ENCODE measurements at regions not wholly inside any gene's neighbourhood (a gene's known extent, or its start where the extent isn't known, plus 50 kb on each side); places are given as distances from the start of the nearest gene placed in this dataset.

DNA sequence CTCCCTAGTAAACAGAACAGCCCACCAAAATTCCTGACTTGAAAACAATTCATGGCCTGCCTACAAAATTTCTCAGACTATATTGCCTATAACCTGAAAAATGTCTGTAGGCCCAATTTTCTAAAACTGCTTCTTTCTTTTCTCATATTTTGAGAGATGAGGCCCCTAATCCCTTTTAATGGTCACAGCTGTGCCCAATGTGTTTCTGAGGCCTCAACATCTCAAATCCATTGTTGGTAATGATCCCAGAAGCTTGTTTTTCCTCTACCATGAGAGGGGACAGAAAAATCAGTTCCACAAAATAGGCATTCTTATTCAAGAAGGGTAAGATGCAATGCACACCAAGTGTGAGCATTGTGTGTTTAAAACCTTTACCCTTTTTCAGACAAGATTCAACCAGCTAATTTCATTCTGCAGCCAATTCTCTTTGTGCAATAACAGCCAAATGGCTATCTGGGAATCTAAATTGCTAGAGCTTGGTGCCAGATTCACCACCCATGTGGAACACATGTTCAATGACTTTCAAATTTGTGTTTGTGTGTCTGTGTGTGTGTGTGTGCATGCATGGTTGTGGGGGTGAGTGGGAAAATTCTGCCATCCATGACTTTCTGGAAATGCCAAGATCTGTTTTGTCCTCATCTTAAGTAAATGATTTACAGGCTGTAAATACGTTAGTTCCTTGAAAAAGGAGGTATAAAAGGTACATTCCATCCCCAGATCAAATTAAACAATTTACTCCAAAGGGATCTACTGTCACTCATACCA lies 319.5 kb downstream of the TNS1 start:
- no peak for TF ChIP-seq POLR2A (IDR thresholded peaks at IDR 0.05; ENCODE audit: extremely low read depth, insufficient read length)
- TF ChIP-seq MYC (IDR thresholded peaks at IDR 0.05; ENCODE audit: low read depth, low read length): no peak
- TF ChIP-seq, protein P1, sequence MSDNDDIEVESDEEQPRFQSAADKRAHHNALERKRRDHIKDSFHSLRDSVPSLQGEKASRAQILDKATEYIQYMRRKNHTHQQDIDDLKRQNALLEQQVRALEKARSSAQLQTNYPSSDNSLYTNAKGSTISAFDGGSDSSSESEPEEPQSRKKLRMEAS (IDR thresholded peaks at IDR 0.05; ENCODE audit: low read depth, low read length): no peak
- TF ChIP-seq, protein P2, sequence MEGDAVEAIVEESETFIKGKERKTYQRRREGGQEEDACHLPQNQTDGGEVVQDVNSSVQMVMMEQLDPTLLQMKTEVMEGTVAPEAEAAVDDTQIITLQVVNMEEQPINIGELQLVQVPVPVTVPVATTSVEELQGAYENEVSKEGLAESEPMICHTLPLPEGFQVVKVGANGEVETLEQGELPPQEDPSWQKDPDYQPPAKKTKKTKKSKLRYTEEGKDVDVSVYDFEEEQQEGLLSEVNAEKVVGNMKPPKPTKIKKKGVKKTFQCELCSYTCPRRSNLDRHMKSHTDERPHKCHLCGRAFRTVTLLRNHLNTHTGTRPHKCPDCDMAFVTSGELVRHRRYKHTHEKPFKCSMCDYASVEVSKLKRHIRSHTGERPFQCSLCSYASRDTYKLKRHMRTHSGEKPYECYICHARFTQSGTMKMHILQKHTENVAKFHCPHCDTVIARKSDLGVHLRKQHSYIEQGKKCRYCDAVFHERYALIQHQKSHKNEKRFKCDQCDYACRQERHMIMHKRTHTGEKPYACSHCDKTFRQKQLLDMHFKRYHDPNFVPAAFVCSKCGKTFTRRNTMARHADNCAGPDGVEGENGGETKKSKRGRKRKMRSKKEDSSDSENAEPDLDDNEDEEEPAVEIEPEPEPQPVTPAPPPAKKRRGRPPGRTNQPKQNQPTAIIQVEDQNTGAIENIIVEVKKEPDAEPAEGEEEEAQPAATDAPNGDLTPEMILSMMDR (IDR thresholded peaks at IDR 0.05; ENCODE audit: low read depth, low read length): no peak
- DNase-seq (ENCODE audit: low read depth): no peak
- no peak overlapping the region for H3K4me3 ChIP-seq (ENCODE audit: low read depth, low read length)

DNA sequence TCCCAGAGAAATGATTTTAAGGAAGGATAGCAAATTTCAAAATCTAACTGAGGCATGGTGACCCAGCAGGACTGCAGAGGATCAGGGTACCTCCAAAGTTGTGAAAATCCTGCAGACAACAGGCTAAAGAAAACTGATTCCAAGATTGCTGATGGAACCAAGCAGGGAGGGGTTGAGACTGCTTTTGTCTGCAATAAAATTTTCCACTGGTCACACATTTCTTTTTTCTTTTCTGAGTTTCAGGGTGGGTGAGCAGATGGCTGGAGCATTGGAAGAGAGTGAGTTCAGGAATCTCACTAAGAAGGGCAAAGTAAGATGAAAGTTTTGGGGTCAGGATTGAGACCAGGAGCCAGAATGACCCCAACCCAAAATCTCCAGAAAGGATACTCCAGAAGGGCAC lies 321.0 kb downstream of the TNS1 start:
- H3K4me3 ChIP-seq (ENCODE audit: low read depth, low read length): no peak overlapping the region
- DNase-seq (ENCODE audit: low read depth): no peak
- no peak for TF ChIP-seq MYC (IDR thresholded peaks at IDR 0.05; ENCODE audit: low read depth, low read length)
- TF ChIP-seq, protein P2 (IDR thresholded peaks at IDR 0.05; ENCODE audit: low read depth, low read length): no peak
- no peak for TF ChIP-seq POLR2A (IDR thresholded peaks at IDR 0.05; ENCODE audit: extremely low read depth, insufficient read length)
- TF ChIP-seq, protein P1 (IDR thresholded peaks at IDR 0.05; ENCODE audit: low read depth, low read length): no peak

DNA sequence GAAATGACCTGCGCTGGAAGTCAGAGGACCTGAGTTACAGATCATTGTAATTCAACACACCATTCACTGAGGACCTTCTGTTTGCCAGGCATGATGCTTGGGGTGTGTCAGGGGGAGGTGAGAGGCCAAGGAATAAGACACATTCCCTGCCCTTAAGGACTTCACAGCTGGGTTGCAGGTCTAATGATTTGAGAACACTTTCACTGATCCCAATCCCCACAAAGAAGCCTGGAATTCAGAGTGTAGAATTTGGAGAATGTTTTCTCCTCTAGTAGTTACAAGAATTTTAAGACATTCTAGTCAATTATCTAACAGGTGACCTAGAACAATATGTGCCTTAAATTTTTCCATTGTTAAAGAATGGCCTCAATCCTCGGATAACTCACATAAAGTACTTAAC lies 322.4 kb downstream of the TNS1 start:
- no peak for TF ChIP-seq MYC (IDR thresholded peaks at IDR 0.05; ENCODE audit: low read depth, low read length)
- TF ChIP-seq, protein P2 (IDR thresholded peaks at IDR 0.05; ENCODE audit: low read depth, low read length): no peak
- TF ChIP-seq, protein P1 (IDR thresholded peaks at IDR 0.05; ENCODE audit: low read depth, low read length): no peak
- no peak for TF ChIP-seq POLR2A (IDR thresholded peaks at IDR 0.05; ENCODE audit: extremely low read depth, insufficient read length)
- no peak overlapping the region for H3K4me3 ChIP-seq (ENCODE audit: low read depth, low read length)
- DNase-seq (ENCODE audit: low read depth): no peak

DNA sequence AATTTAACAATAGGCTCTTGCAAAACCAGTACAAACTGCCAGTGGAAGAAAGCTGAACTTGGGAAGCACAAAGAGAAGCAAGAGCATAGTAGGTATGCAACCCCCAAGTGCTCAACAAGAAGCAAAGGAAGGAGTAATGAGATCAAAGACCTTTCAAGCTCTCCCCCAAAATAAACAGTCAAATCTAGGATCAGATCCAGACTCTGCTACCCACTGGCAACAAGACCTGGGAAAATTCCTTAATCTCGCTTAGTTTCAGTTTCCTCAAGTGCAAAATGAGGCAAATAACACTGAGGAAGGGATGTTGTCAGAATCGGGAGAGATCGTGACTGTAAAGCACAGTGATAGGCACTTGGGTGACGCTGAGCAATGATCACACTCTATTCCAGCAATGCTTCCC lies 329.2 kb downstream of the TNS1 start:
- H3K4me3 ChIP-seq (ENCODE audit: low read depth, low read length): no peak overlapping the region
- DNase-seq (ENCODE audit: low read depth): no peak
- TF ChIP-seq, protein P1 (IDR thresholded peaks at IDR 0.05; ENCODE audit: low read depth, low read length): no peak
- TF ChIP-seq POLR2A (IDR thresholded peaks at IDR 0.05; ENCODE audit: extremely low read depth, insufficient read length): no peak
- no peak for TF ChIP-seq MYC (IDR thresholded peaks at IDR 0.05; ENCODE audit: low read depth, low read length)
- TF ChIP-seq, protein P2 (IDR thresholded peaks at IDR 0.05; ENCODE audit: low read depth, low read length): no peak

DNA sequence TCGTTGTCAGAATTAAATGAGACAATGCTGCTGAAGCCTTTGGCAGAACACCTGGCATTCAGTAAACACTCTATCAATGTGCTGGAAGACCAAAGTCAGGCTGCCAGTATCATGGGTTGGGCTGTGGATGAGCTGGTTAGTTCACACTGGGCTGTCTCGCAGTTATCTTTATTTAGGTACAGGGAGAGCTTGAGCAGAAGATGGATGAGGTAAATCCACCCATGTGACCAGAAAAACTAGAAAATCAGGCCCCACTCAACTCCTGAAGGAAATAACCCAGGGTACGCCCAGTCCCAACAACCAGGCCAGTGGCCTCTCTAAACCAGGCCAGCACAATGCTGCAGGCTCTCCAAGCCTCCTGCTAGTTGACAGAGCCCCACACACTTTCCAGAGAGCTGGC lies 330.3 kb downstream of the TNS1 start:
- H3K4me3 ChIP-seq (ENCODE audit: low read depth, low read length): no peak overlapping the region
- DNase-seq (ENCODE audit: low read depth): no peak
- TF ChIP-seq, protein P2 (IDR thresholded peaks at IDR 0.05; ENCODE audit: low read depth, low read length): no peak
- TF ChIP-seq MYC (IDR thresholded peaks at IDR 0.05; ENCODE audit: low read depth, low read length): no peak
- TF ChIP-seq, protein P1 (IDR thresholded peaks at IDR 0.05; ENCODE audit: low read depth, low read length): no peak
- no peak for TF ChIP-seq POLR2A (IDR thresholded peaks at IDR 0.05; ENCODE audit: extremely low read depth, insufficient read length)

All from NB4 (cell line).